Liver (tissue), 3 donors: ENCODE measurements at regions not wholly inside any gene's neighbourhood (a gene's known extent, or its start where the extent isn't known, plus 50 kb on each side); places are given as distances from the start of the nearest gene placed in this dataset.

Experiments used
- GABPA ChIP-seq, 2 donors: IDR thresholded peaks in 1 of 2; conservative IDR thresholded peaks in 1 of 2; 2 replicates each; pipeline ENCODE4 v1.6.1; 2016; ENCODE audit warnings: antibody characterized with exemption in 2 of 2, mild to moderate bottlenecking in 1 of 2, moderate library complexity in 1 of 2
- RAD21 ChIP-seq, 2 donors: IDR thresholded peaks; 2 replicates each; pipeline ENCODE4 v1.6.1; 2016; ENCODE audit warnings: antibody characterized with exemption in 2 of 2, mild to moderate bottlenecking in 2 of 2
- TF ChIP-seq, protein P1 (sequence below): fragments of 150-350 bp; IDR thresholded peaks from 2 replicates; pipeline ENCODE4 v1.5.1; 2017; ENCODE audit warnings: improper control_type of control experiment, low read depth, low read length; ENCODE audit not compliant: missing input control
- donor health status: healthy.
- donor health status: healthy.

- TF ChIP-seq GABPA (IDR thresholded peaks at IDR 0.05 in 1 of 2, conservative IDR thresholded peaks at IDR 0.05 in 1 of 2) (no peak), RAD21 (IDR thresholded peaks at IDR 0.05) (no peak)
- TF ChIP-seq, protein P1, sequence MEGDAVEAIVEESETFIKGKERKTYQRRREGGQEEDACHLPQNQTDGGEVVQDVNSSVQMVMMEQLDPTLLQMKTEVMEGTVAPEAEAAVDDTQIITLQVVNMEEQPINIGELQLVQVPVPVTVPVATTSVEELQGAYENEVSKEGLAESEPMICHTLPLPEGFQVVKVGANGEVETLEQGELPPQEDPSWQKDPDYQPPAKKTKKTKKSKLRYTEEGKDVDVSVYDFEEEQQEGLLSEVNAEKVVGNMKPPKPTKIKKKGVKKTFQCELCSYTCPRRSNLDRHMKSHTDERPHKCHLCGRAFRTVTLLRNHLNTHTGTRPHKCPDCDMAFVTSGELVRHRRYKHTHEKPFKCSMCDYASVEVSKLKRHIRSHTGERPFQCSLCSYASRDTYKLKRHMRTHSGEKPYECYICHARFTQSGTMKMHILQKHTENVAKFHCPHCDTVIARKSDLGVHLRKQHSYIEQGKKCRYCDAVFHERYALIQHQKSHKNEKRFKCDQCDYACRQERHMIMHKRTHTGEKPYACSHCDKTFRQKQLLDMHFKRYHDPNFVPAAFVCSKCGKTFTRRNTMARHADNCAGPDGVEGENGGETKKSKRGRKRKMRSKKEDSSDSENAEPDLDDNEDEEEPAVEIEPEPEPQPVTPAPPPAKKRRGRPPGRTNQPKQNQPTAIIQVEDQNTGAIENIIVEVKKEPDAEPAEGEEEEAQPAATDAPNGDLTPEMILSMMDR = no peak
Observed at GRCh38 chr1:195941795-195942194, 666.4 kb downstream of the KCNT2 start.
